D721Med (cell line): ENCODE measurements at regions not wholly inside any gene's neighbourhood (a gene's known extent, or its start where the extent isn't known, plus 50 kb on each side); places are given as distances from the start of the nearest gene placed in this dataset.
"Not testable (repeated sequence)": the region's sequence is repeated elsewhere in the genome, so short reads cannot be mapped to it uniquely, and the experiment has no call there.

Experiments
- DNase-seq: peaks from one replicate; pipeline ENCODE4 v3.0.0; 2011; ENCODE audit warnings: low spot score; ENCODE audit not compliant: insufficient read length
- FAIRE-seq: peaks from 2 replicates; lab custom pipeline; 2011; peaks lifted over from hg19 to GRCh38; lab: Jason Lieb, UNC
- CTCF ChIP-seq: IDR thresholded peaks from 2 replicates; pipeline ENCODE4 v1.5.1; 2012; ENCODE audit warnings: mild to moderate bottlenecking, control low read depth; ENCODE audit not compliant: insufficient read depth; ENCODE audit errors: missing control alignments

- FAIRE-seq (no peak), DNase-seq (no peak)
- TF ChIP-seq CTCF: no peak
These were observed 321.4 kb upstream of the EPHA4 start for GRCh38 chr2:221893501-221893900.

GRCh38 chr2:221892006-221892405 lies 319.9 kb upstream of the EPHA4 start:
- not testable (repeated sequence) for FAIRE-seq, DNase-seq

- no peak for FAIRE-seq
- no peak for DNase-seq
- no peak for TF ChIP-seq CTCF
These were observed 311.9 kb upstream of the EPHA4 start for GRCh38 chr2:221883976-221884375.

- no peak for FAIRE-seq
- no peak for TF ChIP-seq CTCF
These were observed 303.9 kb upstream of the EPHA4 start for GRCh38 chr2:221876016-221876415.

GRCh38 chr2:221874444-221874843 lies 302.3 kb upstream of the EPHA4 start:
- FAIRE-seq (no peak), DNase-seq (no peak)
- no peak for TF ChIP-seq CTCF

More at GRCh38 chr2:221876016-221876415, 303.9 kb upstream of the EPHA4 start:
- no peak for DNase-seq

GRCh38 chr2:221857719-221858118 lies 285.6 kb upstream of the EPHA4 start:
- no peak for DNase-seq
- no peak for TF ChIP-seq CTCF
- FAIRE-seq: no peak

GRCh38 chr2:221853297-221853696 lies 281.2 kb upstream of the EPHA4 start:
- TF ChIP-seq CTCF: no peak
- FAIRE-seq (no peak), DNase-seq (no peak)

- TF ChIP-seq CTCF: no peak
- DNase-seq (no peak), FAIRE-seq (no peak)
These were observed 279.5 kb upstream of the EPHA4 start for GRCh38 chr2:221851531-221852045.
